H1 (cell line): ENCODE measurements at regions not wholly inside any gene's neighbourhood (a gene's known extent, or its start where the extent isn't known, plus 50 kb on each side); places are given as distances from the start of the nearest gene placed in this dataset.

Experiments
- CTCF ChIA-PET: fragments of 300-600 bp; sonication (Branson Sonifier 250); formaldehyde crosslinking; loops from one replicate; lab custom pipeline; 2021; ENCODE audit not compliant: partially characterized antibody; lab: Charles Lee
- POLR2A ChIA-PET: fragments of 300-600 bp; sonication (Branson Sonifier 250); formaldehyde crosslinking; loops from one replicate; lab custom pipeline; 2021; ENCODE audit warnings: inconsistent platforms; ENCODE audit not compliant: partially characterized antibody; lab: Charles Lee
- DNase-seq, 2 experiments: peaks; one replicate each; pipeline versions ENCODE4 v3.0.0 to v3.0.0-alpha.2; 2010 to 2022; ENCODE audit warnings: low spot score in 2 of 2, low read depth in 1 of 2, mixed read lengths in 1 of 2
- FAIRE-seq: peaks from 2 replicates; lab custom pipeline; 2011; peaks lifted over from hg19 to GRCh38; lab: Jason Lieb, UNC
- H2AFZ ChIP-seq: 2 replicates; pipeline ENCODE4 v1.8.1; 2012; ENCODE audit warnings: low read length, inconsistent platforms
- H2AK5ac ChIP-seq: 2 replicates; pipeline ENCODE4 v1.6.1; 2013; ENCODE audit warnings: low read depth, low read length
- H2BK120ac ChIP-seq: replicated peaks from 2 replicates; pipeline ENCODE3; 2013; ENCODE audit warnings: low read depth, low read length, inconsistent platforms
- H2BK12ac ChIP-seq: 2 replicates; pipeline ENCODE4 v1.6.1; 2013; ENCODE audit warnings: low read depth, low read length
- H2BK15ac ChIP-seq: 2 replicates; pipeline ENCODE4 v1.6.1; 2013; ENCODE audit warnings: low read length
- H2BK20ac ChIP-seq: 2 replicates; pipeline ENCODE4 v1.6.1; 2013; ENCODE audit warnings: low read length
- H2BK5ac ChIP-seq: 2 replicates; pipeline ENCODE4 v1.6.1; 2013; ENCODE audit warnings: low read depth, low read length
- H3K14ac ChIP-seq: 2 replicates; pipeline ENCODE4 v1.6.1; 2013; ENCODE audit warnings: inconsistent platforms; ENCODE audit not compliant: insufficient read length
- H3K18ac ChIP-seq: 2 replicates; pipeline ENCODE4 v1.6.1; 2013; ENCODE audit warnings: low read length; ENCODE audit errors: extremely low read depth
- H3K23ac ChIP-seq: 2 replicates; pipeline ENCODE4 v1.6.1; 2013; ENCODE audit warnings: inconsistent platforms; ENCODE audit not compliant: insufficient read length
- H3K23me2 ChIP-seq: 2 replicates; pipeline ENCODE4 v1.6.1; 2013; ENCODE audit warnings: low read depth, low read length
- H3K27ac ChIP-seq: 2 replicates; pipeline ENCODE4 v1.6.1; 2011; ENCODE audit warnings: low read depth, low read length, inconsistent platforms
- H3K27me3 ChIP-seq, 4 experiments: replicated peaks in 1 of 4; 1 replicate in 1 of 4; 2 replicates in 3 of 4; pipeline versions ENCODE4 v1.6.1 to v1.8.1; 2011 to 2013; ENCODE audit warnings: low read length in 3 of 4, mild to moderate bottlenecking in 3 of 4, inconsistent platforms in 2 of 4, mixed read lengths in 2 of 4, moderate library complexity in 1 of 4; ENCODE audit not compliant: control insufficient read depth in 3 of 4, insufficient read depth in 3 of 4; ENCODE audit errors: extremely low read depth in 1 of 4
- H3K36me3 ChIP-seq, 4 experiments: 2 replicates each; pipeline versions ENCODE4 v1.6.1 to v1.8.1; 2011 to 2013; ENCODE audit warnings: mild to moderate bottlenecking in 4 of 4, low read length in 3 of 4, moderate library complexity in 2 of 4, control low read depth in 1 of 4, inconsistent platforms in 1 of 4; ENCODE audit not compliant: insufficient read depth in 4 of 4, control insufficient read depth in 2 of 4
- H3K4ac ChIP-seq: replicated peaks from 2 replicates; pipeline ENCODE3; 2013; ENCODE audit warnings: low read length, low read depth, mixed read lengths, inconsistent platforms; ENCODE audit not compliant: insufficient read length
- H3K4me1 ChIP-seq, 4 experiments: replicated peaks in 1 of 4; 1 replicate in 1 of 4; 2 replicates in 3 of 4; pipeline versions ENCODE4 v1.6.1 to v1.8.1; 2011 to 2013; ENCODE audit warnings: low read length in 3 of 4, inconsistent platforms in 2 of 4, mixed read lengths in 1 of 4; ENCODE audit not compliant: insufficient read depth in 4 of 4, control insufficient read depth in 3 of 4
- H3K4me2 ChIP-seq, 2 experiments: 2 replicates each; pipeline versions ENCODE4 v1.6.1 to v1.8.1; 2011 to 2013; ENCODE audit warnings: low read depth in 2 of 2, low read length in 2 of 2, control low read depth in 1 of 2, inconsistent platforms in 1 of 2, mild to moderate bottlenecking in 1 of 2; ENCODE audit not compliant: insufficient read depth in 1 of 2
- H3K4me3 ChIP-seq, 4 experiments: fragments of 200-600, 300-600 bp in 1 of 4; sonication (generic), shearing (Covaris generic), sonication (Bioruptor Twin) in 1 of 4; 2 replicates each; pipeline versions ENCODE4 v1.5.1 to v1.8.1; 2011 to 2016; ENCODE audit warnings: low read length in 4 of 4, low read depth in 3 of 4, control low read depth in 2 of 4, inconsistent platforms in 2 of 4, mild to moderate bottlenecking in 2 of 4, mixed read lengths in 1 of 4, moderate library complexity in 1 of 4; ENCODE audit not compliant: insufficient read depth in 2 of 4; ENCODE audit errors: extremely low read depth in 1 of 4
- H3K56ac ChIP-seq: replicated peaks from 2 replicates; pipeline ENCODE3; 2013; ENCODE audit warnings: low read depth, mild to moderate bottlenecking, mixed read lengths, low read length, inconsistent platforms; ENCODE audit not compliant: insufficient read length
- H3K79me1 ChIP-seq: 2 replicates; pipeline ENCODE4 v1.6.1; 2013; ENCODE audit warnings: low read depth, low read length, control low read depth
- H3K79me2 ChIP-seq, 2 experiments: 2 replicates each; pipeline versions ENCODE4 v1.6.1 to v1.8.1; 2012 to 2013; ENCODE audit warnings: low read length in 2 of 2, mild to moderate bottlenecking in 2 of 2, inconsistent platforms in 1 of 2; ENCODE audit not compliant: insufficient read depth in 2 of 2, control insufficient read depth in 1 of 2
- H3K9ac ChIP-seq, 4 experiments: replicated peaks in 1 of 4; 1 replicate in 1 of 4; 2 replicates in 3 of 4; pipeline versions ENCODE4 v1.6.1 to v1.8.1; 2011 to 2013; ENCODE audit warnings: low read depth in 3 of 4, low read length in 3 of 4, control low read depth in 2 of 4, mild to moderate bottlenecking in 2 of 4, moderate library complexity in 2 of 4, inconsistent platforms in 1 of 4; ENCODE audit errors: extremely low read depth in 1 of 4
- H3K9me3 ChIP-seq, 2 experiments: 2 replicates each; pipeline versions ENCODE4 v1.6.1 to v1.8.1; 2012 to 2013; ENCODE audit warnings: mild to moderate bottlenecking in 2 of 2, moderate library complexity in 2 of 2, control low read depth in 1 of 2, inconsistent platforms in 1 of 2, low read depth in 1 of 2, low read length in 1 of 2, mixed read lengths in 1 of 2; ENCODE audit not compliant: insufficient read depth in 2 of 2
- H4K20me1 ChIP-seq, 2 experiments: replicated peaks in 1 of 2; 2 replicates each; pipeline versions ENCODE3 to v1.8.1; 2011 to 2013; ENCODE audit warnings: inconsistent platforms in 2 of 2, low read length in 2 of 2, mild to moderate bottlenecking in 1 of 2; ENCODE audit not compliant: insufficient read depth in 2 of 2, control insufficient read depth in 1 of 2
- H4K5ac ChIP-seq: 2 replicates; pipeline ENCODE4 v1.6.1; 2013; ENCODE audit warnings: low read length, low read depth, mixed read lengths, inconsistent platforms; ENCODE audit not compliant: insufficient read length
- H4K8ac ChIP-seq: 2 replicates; pipeline ENCODE4 v1.8.0; 2013; ENCODE audit warnings: mild to moderate bottlenecking, moderate library complexity, low read length, inconsistent platforms; ENCODE audit not compliant: insufficient read depth; ENCODE audit errors: extremely low read depth
- H4K91ac ChIP-seq: replicated peaks from 2 replicates; pipeline ENCODE3; 2013; ENCODE audit warnings: low read length, mixed read lengths, inconsistent platforms; ENCODE audit not compliant: insufficient read length
- SIN3A ChIP-seq, 2 experiments: IDR thresholded peaks in 1 of 2; conservative IDR thresholded peaks in 1 of 2; 2 replicates each; pipeline ENCODE4 v1.6.1; 2011 to 2012; ENCODE audit warnings: low read length in 2 of 2, improper control_type of control experiment in 1 of 2, low read depth in 1 of 2, mild to moderate bottlenecking in 1 of 2
- SIX5 ChIP-seq: IDR thresholded peaks from 2 replicates; pipeline ENCODE4 v1.6.1; 2011; ENCODE audit warnings: mild to moderate bottlenecking, low read depth, low read length
- WGBS, 2 experiments: shearing (Covaris generic) in 1 of 2; methylation state at CpG; one replicate each; pipeline versions ENCODE4 v1.1.6 to v1.1.7; 2013 to 2015; ENCODE audit warnings: low lambda C conversion rate in 2 of 2, mixed read lengths in 2 of 2, inconsistent platforms in 1 of 2, low coverage in 1 of 2, missing lambda C conversion rate in 1 of 2; ENCODE audit not compliant: insufficient replicate concordance in 2 of 2, insufficient coverage in 1 of 2, insufficient read length in 1 of 2; ENCODE audit errors: extremely low coverage in 1 of 2, missing lambda C conversion rate in 1 of 2; 5-methylcytosine and 5-hydroxymethylcytosine counted together

DNA sequence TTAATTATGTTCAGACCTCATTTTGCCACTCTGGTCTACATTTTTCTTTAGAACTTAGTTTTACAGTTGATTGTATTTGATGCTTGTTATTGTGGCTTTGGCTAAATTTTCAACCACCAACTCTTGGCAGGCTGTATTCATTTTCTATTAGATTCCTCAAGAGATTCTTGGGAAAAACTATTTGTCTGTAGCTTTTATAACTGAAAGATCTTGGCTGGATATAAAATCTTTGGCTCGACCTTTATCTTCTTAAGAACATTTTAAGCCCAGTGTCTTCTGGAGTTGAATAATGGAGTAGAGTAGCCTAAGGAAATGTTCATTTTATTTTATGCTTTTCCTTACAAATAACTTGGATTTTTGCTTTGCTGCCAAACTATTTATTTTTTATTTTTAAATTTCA, 848.5 kb downstream of the PCDH17 start:
- H2BK20ac ChIP-seq: no peak overlapping the region
- H3K23ac ChIP-seq: no peak overlapping the region
- H3K14ac ChIP-seq: no peak overlapping the region
- H3K9ac ChIP-seq: no peak overlapping the region
- H2AK5ac ChIP-seq: no peak overlapping the region
- no peaks in the 10 kb centered on the region for H3K9me3 ChIP-seq
- H3K4me1 ChIP-seq: peaks cover 0 to 3% (median 2%) of the 10 kb centered on the region in 4 experiments; a peak in 4 of 7 replicates
- 81% methylated on average over 1 of the region's 1 CpG; no CpG with 5 or more reads in 1 of the 2 experiments for WGBS, 2 experiments
- H3K4me2 ChIP-seq: no peak overlapping the region
- POLR2A ChIA-PET: no interaction called here
- no peak overlapping the region for H4K91ac ChIP-seq
- H3K4ac ChIP-seq: no peak overlapping the region
- no peak overlapping the region for H4K5ac ChIP-seq
- H3K79me2 ChIP-seq: no peaks in the 10 kb centered on the region
- H3K56ac ChIP-seq: no peak overlapping the region
- no peak overlapping the region for H2BK5ac ChIP-seq
- H3K27me3 ChIP-seq: no peaks in the 10 kb centered on the region
- no peak overlapping the region for H3K18ac ChIP-seq
- no peak overlapping the region for H2BK12ac ChIP-seq
- no peak overlapping the region for H3K4me3 ChIP-seq
- FAIRE-seq (no peak), DNase-seq (no peak)
- H2AFZ ChIP-seq: no peak overlapping the region
- H4K20me1 ChIP-seq: no peaks in the 10 kb centered on the region
- CTCF ChIA-PET: no interaction called here
- H3K36me3 ChIP-seq: no peaks in the 10 kb centered on the region
- no peak overlapping the region for H4K8ac ChIP-seq
- H3K23me2 ChIP-seq: no peaks in the 10 kb centered on the region
- no peak overlapping the region for H2BK15ac ChIP-seq
- H3K27ac ChIP-seq: no peak overlapping the region
- H3K79me1 ChIP-seq: no peaks in the 10 kb centered on the region
- H2BK120ac ChIP-seq: no peak overlapping the region
- no peak for TF ChIP-seq SIN3A (conservative IDR thresholded peaks at IDR 0.05 in 1 of 2, IDR thresholded peaks at IDR 0.05 in 1 of 2; ENCODE audit: low read depth in 1 of 2, low read length in 2 of 2)
- no peak for TF ChIP-seq SIX5
